K562 (cell line): ENCODE measurements at regions not wholly inside any gene's neighbourhood (a gene's known extent, or its start where the extent isn't known, plus 50 kb on each side); places are given as distances from the start of the nearest gene placed in this dataset.

Source experiments
- CEBPB ChIP-seq: fragments of 450-650 bp; IDR thresholded peaks from 2 replicates; pipeline ENCODE4 v1.6.1; 2016; ENCODE audit warnings: missing genetic modification characterization, missing compliant biosample characterization
- CHD7 ChIP-seq: fragments of 200-600 bp; sonication (generic); IDR thresholded peaks from one replicate; pipeline ENCODE4 v1.6.1; 2012; ENCODE audit warnings: mild to moderate bottlenecking, low read depth, low read length, inconsistent platforms
- CTCF ChIP-seq, 3 experiments: IDR thresholded peaks in 2 of 3; conservative IDR thresholded peaks in 1 of 3; 2 replicates each; pipeline ENCODE4 v1.5.1; 2011 to 2012; ENCODE audit warnings: low read length in 3 of 3, mild to moderate bottlenecking in 3 of 3, control low read depth in 2 of 3, improper control_type of control experiment in 1 of 3, inconsistent platforms in 1 of 3, low read depth in 1 of 3, mixed read lengths in 1 of 3, moderate library complexity in 1 of 3; ENCODE audit not compliant: insufficient read depth in 2 of 3
- ESRRA ChIP-seq: fragments of 450-650 bp; IDR thresholded peaks from 2 replicates; pipeline ENCODE4 v1.6.1; 2014; ENCODE audit warnings: low read depth, mild to moderate bottlenecking, moderate library complexity, borderline replicate concordance
- EZH2 ChIP-seq: IDR thresholded peaks from 2 replicates; pipeline ENCODE4 v1.6.1; 2012; ENCODE audit warnings: low read depth, mild to moderate bottlenecking, inconsistent platforms, low read length, borderline replicate concordance
- FOXK2 ChIP-seq, 2 experiments: fragments of 450-650 bp; IDR thresholded peaks in 1 of 2; conservative IDR thresholded peaks in 1 of 2; 2 replicates each; pipeline ENCODE4 v1.6.1; 2016; ENCODE audit warnings: low read depth in 2 of 2, mild to moderate bottlenecking in 1 of 2
- RFX5 ChIP-seq: IDR thresholded peaks from 2 replicates; pipeline ENCODE4 v1.6.1; 2011; ENCODE audit warnings: low read depth, mild to moderate bottlenecking, improper control_type of control experiment, low read length
- RNF2 ChIP-seq: sonication (generic); IDR thresholded peaks from 2 replicates; pipeline ENCODE4 v1.6.1; 2016
- TARDBP ChIP-seq: fragments of 450-650 bp; IDR thresholded peaks from 2 replicates; pipeline ENCODE4 v1.6.1; 2016
- TOE1 ChIP-seq, 2 experiments: fragments of 450-650 bp in 1 of 2; sonication (generic) in 1 of 2; formaldehyde crosslinking in 1 of 2; IDR thresholded peaks; 2 replicates each; pipeline versions ENCODE4 v1.7.1 to v1.8.0; 2016 to 2022; ENCODE audit warnings: borderline replicate concordance in 2 of 2, mild to moderate bottlenecking in 2 of 2, antibody characterized with exemption in 1 of 2, inconsistent platforms in 1 of 2, low read depth in 1 of 2, missing genetic modification reagents in 1 of 2, moderate library complexity in 1 of 2
- ZNF395 ChIP-seq: fragments of 200-800 bp; sonication (Bioruptor generic); IDR thresholded peaks from 2 replicates; pipeline ENCODE4 v1.6.1; 2017; ENCODE audit warnings: missing genetic modification characterization, missing compliant biosample characterization
- ZNF41 ChIP-seq: fragments of 250-450 bp; sonication (Bioruptor Pico); conservative IDR thresholded peaks from 2 replicates; pipeline ENCODE4 v1.4.0; 2020; ENCODE audit warnings: mild to moderate bottlenecking
- ZNF449 ChIP-seq: fragments of 250-450 bp; sonication (Bioruptor Pico); IDR thresholded peaks from 2 replicates; pipeline ENCODE4 v1.8.0; 2022; ENCODE audit warnings: moderate library complexity, mild to moderate bottlenecking, inconsistent platforms

- no peak for TF ChIP-seq ZNF449
- TF ChIP-seq TOE1 (IDR thresholded peaks at IDR 0.05; ENCODE audit: borderline replicate concordance) = no peak
- no peak for TF ChIP-seq TOE1 (CRISPR knock-in tag; IDR thresholded peaks at IDR 0.05; ENCODE audit: borderline replicate concordance, low read depth)
- TF ChIP-seq CHD7 = no peak
- TF ChIP-seq CEBPB = no peak
- no peak for TF ChIP-seq RNF2
- no peak for TF ChIP-seq ESRRA
- no peak for TF ChIP-seq FOXK2 (conservative IDR thresholded peaks at IDR 0.05 in 1 of 2, IDR thresholded peaks at IDR 0.05 in 1 of 2; ENCODE audit: low read depth in 2 of 2)
- TF ChIP-seq ZNF41 (CRISPR knock-in tag) = no peak
- TF ChIP-seq TARDBP = no peak
- no peak for TF ChIP-seq EZH2
- no peak for TF ChIP-seq ZNF395 (CRISPR knock-in tag)
- TF ChIP-seq CTCF (IDR thresholded peaks at IDR 0.05 in 2 of 3, conservative IDR thresholded peaks at IDR 0.05 in 1 of 3; ENCODE audit: insufficient read depth in 2 of 3, low read depth in 1 of 3, low read length in 3 of 3) = no peak
- no peak for TF ChIP-seq RFX5
Measured at GRCh38 chr4:114323841-114324240, 274.8 kb upstream of the UGT8 start.
